HG03575 (cell line): ENCODE measurements at regions not wholly inside any gene's neighbourhood (a gene's known extent, or its start where the extent isn't known, plus 50 kb on each side); places are given as distances from the start of the nearest gene placed in this dataset.

Source experiments
- ATAC-seq: cut with Tn5 transposase; IDR thresholded peaks from one replicate; pipeline ENCODE4 v1.9.1; 2021; ENCODE audit not compliant: unreplicated experiment, insufficient number of reproducible peaks, low FRiP score; ENCODE audit errors: extremely low read depth

DNA sequence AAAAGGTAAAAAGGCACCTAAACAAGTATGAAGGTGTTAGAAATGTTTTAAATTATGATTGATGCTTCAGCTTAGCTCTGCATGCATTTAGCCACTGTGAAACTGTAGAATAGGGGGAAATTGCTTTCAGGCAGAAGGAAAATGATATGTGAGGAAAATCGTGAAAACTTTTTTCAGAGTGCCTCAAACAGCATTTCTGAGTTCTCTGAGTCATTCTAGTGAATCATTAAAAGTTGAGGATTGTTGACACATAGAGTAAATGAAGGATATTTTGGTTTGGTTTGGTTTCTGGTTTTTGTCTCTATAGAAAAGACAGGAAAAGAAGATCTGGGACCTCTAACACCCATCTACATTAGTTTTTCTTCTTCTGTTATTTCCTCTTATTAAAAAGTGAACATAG, 332.5 kb upstream of the TRAM1L1 start:
- ATAC-seq, result no peak

DNA sequence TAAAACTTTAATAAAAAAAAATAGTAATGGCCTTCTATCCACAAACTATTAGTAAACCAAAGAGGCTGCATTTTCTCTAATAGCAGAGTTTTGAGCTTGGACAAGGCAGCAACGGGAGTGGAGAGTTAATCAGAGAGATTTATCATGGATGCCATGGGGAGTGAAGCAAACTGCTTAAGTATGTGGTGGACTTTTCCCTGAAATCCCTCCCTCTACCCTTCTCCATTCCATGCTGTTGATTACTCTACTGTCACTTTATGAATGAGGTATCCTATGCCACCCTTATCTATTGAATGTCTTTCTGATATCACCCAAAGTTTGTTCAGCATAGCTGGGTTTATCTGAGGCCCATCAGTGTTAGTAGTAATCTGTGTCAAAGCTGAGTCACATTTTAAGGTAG, 335.6 kb upstream of the TRAM1L1 start:
- no peak for ATAC-seq

DNA sequence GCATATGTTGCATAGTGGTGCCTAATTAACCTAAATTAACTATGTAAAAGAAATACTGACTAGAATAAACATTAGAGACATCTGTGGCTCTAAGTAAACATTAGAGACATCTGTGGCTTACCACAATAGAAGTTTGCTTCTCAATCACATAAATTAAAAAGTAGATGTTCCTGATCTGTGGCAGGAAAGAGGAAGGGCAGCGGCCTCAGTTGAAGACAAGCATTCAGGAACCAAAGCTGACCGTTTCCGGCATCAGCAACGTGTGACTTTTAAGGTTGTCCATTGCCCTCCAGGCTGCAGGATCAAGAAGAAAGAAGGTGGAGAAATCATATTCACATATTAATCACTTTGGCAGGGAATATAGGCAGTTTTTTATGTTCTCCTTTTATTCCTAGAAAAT, 336.3 kb upstream of the TRAM1L1 start:
- ATAC-seq, result no peak

DNA sequence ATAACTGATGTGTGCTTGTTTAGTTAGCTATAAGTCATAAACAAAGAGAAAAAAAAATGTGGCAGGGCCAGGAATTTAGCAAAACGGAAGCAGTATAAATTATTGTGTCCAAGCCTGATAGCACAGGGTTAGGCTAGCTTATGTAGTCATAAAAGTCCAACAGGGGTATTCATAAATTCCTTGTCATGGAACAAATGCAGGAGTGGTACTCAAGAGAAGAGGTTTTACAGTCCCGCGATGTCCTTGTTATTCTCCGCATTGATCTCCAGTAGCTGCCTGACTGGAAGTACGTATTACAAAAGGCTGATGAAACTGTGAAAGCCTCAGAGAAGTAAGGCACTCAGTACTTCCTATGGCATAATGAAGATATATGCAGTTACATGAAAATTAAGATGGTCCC, 336.9 kb upstream of the TRAM1L1 start:
- ATAC-seq, result no peak

DNA sequence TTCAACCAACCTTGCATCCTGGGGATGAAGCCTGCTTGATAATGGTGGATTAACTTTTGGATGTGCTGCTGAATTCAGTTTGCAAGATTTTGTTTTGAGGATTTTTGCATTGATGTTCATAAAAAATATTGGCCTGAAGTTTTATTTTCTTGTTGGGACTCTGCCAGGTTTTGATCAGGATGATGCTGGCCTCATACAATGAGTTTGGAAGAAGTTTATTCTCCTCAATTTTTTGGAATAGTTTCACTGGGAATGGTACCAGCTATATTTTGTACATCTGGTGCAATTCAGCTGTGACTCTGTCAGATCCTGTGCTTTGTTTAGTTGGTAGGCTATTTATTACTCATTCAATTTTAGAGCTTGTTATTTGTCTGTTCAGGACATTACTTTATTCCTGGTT, 340.3 kb upstream of the TRAM1L1 start:
- no peak for ATAC-seq

DNA sequence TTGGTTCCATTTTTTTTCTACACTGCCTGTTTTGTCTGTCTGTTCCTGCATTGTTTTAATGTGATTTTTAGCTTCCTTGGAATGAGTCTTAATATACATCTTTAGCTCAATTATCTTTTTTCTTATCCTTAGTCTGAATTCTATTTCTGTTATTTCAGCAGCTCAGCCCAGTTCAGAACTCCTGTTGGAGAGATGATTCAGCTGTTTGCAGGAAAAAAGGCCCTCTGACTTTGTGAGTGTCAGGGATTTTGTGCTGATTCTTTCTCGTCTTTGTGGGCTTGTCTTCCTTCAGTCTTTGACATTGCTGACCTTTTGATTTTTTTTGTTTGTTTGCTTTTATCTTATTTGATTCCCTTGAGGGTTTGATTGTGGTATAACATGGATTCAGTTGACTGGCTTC, 343.2 kb upstream of the TRAM1L1 start:
- ATAC-seq, result no peak

DNA sequence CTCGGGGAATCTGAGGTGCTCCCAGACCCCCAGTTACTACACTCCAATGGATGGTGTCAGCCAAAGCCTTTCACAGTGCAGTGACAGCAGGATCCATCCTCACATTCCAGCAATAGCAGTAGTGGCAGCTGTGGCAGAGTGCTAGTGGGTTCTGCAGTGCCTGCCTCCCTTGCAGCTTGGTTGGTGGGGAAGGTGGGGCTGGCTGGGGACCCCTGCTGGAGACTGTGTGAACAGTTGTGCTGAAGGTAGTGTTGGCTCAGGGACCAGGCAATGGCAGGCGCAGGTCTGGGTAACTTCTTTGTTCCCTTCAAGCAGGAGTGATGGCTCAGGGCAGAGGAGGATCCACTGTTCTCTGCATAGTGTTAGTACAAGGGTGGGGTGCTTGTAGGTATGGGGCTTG, 343.7 kb upstream of the TRAM1L1 start:
- ATAC-seq, result no peak

DNA sequence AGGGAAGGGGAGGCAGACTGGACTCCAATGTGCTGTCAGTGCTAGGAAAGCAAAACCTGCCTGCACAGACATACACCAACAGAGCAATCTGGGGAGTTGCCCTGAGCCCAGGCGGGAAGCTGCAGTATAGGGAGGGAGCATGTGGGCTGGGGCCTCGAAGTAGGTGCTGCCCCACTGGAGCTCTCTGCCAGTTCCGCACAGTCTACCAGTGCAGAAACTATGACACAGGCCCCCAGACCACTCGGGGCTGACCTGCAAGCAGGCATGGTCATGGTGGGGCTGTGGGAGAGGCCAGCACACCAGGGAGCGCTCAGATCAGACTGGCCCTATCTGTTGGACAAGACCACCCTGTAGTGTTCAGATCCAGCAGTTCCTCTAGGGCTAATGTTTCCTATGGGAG, 344.1 kb upstream of the TRAM1L1 start:
- ATAC-seq, result no peak

DNA sequence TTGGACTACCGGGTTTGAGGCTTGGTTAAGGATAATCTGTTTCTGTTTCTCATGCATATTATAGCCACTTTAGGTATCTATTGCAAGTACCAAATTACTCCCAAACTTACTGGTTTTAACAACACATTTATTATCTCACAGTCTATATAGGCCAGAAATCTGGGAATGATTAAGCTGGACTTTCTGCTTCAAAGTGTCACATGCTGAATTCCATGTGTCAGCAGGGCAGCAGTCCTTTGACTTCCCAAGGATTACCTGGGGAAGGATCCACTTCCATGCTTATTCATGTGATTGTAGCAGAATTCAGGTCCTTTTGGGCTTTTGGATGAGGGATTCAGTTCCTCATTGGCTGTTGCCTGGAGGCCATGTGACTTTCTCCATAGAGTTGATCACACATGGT, 349.0 kb upstream of the TRAM1L1 start:
- ATAC-seq, result no peak

DNA sequence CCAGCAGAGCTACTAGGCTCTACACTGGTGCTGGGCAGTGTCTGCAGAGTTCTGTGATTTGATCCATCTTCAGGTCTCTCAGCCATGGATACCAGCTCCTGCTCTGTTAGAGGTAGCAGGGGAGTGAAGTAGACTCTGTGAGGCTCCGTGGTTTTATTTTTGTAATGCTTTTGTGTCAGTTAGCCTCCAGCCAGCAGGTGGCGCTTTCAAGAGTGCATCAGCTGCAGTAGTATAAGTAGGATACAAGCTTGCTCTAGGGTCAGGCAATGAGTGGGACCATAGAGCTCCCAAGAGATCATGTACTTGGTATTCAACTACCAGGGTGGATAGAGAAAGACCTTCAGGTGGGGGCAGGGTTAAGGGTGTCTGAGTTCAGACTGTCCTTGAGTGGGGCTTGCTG, 362.5 kb upstream of the TRAM1L1 start:
- ATAC-seq, result no peak

DNA sequence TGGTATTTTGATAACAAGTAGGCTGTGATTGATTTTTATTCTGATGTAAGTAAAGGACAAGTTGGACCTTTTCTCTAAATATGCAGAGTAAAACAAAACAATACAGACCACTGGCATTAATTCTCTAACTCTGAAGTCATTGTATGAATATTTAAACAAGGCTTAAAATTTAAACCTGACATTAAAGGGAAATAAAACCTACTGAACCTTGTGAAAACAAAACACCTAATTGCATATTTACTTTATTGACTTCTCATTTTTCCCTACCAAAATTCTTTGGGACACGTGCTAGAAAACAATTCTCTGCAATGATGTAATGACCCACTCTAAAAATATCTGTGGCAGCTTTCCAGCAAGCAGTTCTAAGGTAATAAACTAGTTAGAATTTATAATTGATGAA, 369.7 kb upstream of the TRAM1L1 start:
- no peak for ATAC-seq

DNA sequence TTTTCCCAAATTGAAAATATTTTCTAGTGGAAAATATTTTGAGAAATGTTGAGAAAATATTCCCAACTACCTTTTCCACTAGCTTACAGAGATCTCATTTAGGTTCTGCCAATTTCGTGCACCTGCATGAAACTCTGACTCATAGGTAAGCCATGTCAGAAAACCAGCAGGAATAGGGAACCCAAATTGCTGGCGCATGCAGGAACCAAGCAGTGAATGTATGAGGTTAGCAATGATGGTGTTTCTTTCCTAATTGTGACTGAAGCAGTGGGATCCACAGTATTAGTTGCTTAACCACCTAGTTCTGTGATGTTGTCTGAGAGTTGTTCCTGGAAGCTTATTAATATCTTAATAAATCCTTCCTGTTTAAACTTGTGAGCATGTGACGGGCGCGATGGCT, 381.0 kb upstream of the TRAM1L1 start:
- no peak for ATAC-seq

DNA sequence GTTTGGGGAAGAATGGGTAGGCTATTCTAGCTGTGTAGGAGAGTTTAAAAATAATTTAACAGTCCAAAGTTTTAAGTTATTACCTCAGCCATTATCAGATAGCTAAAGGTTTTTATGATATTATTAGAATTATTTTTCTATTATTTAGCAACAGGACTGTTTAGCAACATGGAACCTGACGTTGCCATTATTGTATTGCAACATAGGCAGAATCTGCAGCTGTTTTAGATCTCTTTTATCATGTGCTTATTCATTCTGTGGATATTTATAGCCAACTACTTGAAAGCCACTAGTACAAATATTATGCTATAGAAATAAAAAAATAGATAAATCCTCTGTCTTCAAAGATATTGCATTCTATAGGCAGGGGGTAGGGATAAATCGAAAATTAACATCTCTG, 382.0 kb upstream of the TRAM1L1 start:
- no peak for ATAC-seq

DNA sequence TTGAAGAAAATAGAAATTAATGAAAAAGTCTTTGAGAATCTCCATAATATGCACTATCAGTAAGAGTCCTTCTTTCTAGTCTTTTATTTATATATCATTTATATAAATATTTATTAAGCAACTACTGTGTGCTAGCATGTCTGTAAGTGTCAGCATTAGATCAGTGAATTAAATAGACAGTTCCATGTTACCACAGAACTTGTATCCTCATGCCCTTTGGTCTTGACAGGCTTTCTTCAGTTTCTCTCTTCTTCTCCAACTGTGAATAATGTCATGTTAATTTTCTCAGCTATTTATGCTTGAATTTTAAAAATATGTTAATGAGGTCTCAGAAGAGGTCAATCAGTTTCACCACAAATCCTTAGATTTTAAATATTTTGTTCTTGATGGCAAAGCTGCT, 389.6 kb upstream of the TRAM1L1 start:
- ATAC-seq, result no peak

DNA sequence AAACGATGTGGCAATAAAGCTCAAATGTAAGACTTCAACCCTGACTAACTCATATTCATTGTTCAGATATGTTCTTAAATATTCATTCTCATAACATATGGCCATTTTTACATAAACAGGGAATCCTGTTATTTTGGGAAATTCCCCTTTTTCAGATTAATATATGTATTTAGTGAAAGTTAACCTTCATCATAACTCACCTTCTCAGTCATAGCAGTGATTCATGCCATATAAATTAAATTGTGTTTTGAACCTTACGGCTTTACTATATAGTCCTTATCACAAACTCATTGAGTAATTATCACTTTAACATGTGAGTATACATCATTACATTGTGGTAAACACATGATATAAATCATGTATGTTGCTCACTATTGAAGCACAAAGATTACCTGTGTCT, 392.5 kb upstream of the TRAM1L1 start:
- no peak for ATAC-seq

DNA sequence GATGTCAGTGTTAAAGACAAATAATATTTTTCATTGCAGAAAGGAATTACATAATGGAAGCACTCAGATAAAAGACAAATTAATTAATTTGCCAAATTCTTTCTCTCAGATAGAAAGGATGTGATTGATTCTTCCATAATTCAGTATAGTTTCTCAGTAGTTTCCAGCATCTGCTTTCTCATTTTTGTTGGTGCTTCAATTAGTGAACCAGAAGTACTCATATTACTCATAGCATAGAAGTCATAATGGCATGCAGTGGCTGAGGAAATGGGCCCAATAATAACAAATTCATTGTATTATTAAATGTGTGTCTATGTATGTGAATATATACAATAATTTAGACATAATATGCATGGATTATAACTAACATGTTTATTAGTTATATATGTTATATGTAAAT, 393.3 kb upstream of the TRAM1L1 start:
- ATAC-seq, result no peak

DNA sequence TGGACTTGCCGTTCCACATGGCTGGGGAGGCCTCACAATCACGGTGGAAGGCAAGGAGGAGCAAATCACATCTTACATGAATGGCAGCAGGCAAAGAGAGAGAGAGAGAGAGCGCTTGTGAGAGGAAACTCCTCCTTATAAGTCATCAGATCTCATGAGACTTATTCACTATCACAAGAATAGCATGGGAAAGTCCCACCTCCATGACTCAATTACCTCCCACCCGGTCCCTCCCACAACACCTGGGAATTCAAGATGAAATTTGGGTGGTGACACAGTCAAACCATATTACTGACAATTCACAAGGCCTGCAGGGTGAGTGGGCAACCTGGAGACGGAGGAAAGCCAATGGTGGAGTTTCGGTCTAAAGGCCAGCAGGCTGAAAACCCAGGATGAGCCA, 394.3 kb upstream of the TRAM1L1 start:
- no peak for ATAC-seq

DNA sequence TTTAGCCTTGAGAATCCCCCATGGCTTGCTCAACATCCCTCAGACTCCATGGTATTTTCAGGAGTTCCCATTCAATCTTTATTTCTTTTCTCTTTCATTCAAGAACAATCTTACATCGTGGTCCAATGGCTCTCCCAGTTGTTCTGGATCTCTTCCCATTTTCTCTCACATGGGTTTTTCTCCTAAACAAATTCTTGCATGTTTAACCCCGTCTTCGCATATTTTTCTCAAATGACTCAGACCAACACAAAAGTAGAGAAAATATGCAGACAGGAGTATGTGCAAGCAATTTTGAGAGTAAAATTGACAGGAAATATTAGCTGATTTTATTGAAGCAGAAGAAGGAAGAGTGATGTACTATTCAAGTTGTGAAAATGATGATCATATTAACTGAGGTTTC, 396.4 kb upstream of the TRAM1L1 start:
- ATAC-seq, result no peak

DNA sequence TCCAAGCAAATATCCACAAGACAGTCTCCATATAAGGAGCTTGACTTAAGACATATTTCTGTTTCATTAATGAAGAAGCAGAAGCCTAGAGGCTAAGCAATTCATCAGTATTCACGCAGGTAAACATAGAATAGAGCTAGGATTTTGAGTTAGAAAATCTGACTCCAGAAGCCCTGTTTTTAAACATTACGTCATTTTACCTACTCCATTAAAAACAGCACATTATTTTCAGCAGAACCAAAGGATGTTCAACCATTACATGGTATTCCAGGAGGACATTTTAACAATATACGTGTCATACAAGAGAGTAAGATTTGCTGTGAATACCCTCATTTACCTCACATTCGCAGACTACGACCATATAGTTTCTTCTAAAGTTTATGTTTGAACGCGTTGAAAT, 403.3 kb upstream of the TRAM1L1 start:
- no peak for ATAC-seq

DNA sequence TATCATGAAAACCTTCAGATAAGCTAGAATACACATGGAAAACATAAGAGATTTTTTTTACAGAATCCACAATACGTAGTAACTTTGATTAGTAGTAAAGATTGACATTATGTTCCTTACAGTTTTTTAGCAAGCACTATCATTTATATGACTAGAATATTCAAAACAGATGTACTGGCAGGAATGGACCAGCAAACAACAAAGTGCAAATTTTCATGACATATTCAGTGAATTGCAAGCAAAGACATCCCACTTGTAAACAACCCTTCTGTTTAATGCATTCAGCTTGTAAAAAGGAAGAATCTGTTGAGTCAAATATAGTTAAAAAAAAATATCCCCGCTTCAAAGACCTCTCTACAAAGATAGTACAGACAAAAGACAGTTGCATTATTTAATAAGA, 403.7 kb upstream of the TRAM1L1 start:
- no peak for ATAC-seq

DNA sequence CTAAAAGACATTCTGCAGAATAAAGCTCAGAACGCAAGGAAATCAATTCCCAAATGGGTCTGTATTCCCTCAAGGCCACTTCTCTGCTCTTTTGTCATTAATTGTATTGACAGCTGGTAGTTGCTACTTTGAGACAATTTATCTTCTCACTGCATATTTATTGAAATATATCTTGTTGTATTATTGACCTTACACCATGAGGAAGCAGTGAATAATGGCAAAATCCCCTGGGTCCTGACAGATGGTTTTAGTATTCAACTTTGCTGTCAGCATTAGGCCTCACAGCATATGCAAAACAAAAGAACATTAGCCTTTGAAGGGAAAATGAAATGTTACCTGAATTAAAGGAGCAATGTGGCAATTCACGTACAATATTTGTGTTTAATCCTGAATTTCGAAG, 406.1 kb upstream of the TRAM1L1 start:
- no peak for ATAC-seq

DNA sequence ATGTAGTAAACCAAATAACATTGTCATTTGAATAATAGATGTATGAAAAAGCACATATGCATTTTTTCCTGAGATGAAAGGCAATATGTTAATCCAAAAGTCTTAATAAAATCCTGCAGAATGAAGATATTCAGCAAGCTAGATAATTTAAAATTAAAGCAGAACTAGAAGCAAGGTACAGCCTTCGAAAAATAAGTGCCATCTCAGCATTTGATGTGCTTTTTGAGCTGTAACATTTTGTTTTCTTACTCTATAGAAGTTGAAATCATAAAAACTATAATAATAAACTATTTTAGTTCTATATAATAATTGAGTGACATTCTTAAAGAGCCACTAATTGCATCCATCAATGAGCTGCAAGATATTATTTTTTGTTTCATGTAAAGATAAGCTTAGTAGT, 410.4 kb upstream of the TRAM1L1 start:
- ATAC-seq, result no peak
